Activated CD4-positive, alpha-beta T cell treated with anti-CD3 and anti-CD28 coated beads for 36 hours (primary cell): ENCODE measurements at regions not wholly inside any gene's neighbourhood (a gene's known extent, or its start where the extent isn't known, plus 50 kb on each side); places are given as distances from the start of the nearest gene placed in this dataset.
"Not testable (repeated sequence)": the region's sequence is repeated elsewhere in the genome, so short reads cannot be mapped to it uniquely, and the experiment has no call there.

Experiments used
- ATAC-seq: fragments of 200-7000 bp; cut with Tn5 transposase; one replicate; pipeline ENCODE4 v1.10.0; 2021; ENCODE audit warnings: mild to moderate bottlenecking, moderate library complexity
- CTCF ChIA-PET: fragments of 350-600 bp; sonication (Branson Sonifier 250); formaldehyde crosslinking; loops from one replicate; lab custom pipeline; 2021; ENCODE audit warnings: antibody characterized with exemption; lab: Charles Lee
- POLR2A ChIA-PET: fragments of 350-600 bp; sonication (Branson Sonifier 250); formaldehyde crosslinking; loops from one replicate; lab custom pipeline; 2021; ENCODE audit warnings: antibody characterized with exemption, inconsistent platforms; lab: Charles Lee
- DNase-seq: peaks from one replicate; pipeline ENCODE4 v3.0.0-alpha.2; 2020
- H3K27ac Mint-ChIP-seq: one replicate; pipeline ENCODE4 v1.8.0; 2021; ENCODE audit warnings: mixed read lengths
- H3K27me3 Mint-ChIP-seq: one replicate; pipeline ENCODE4 v1.8.0; 2021; ENCODE audit warnings: mixed read lengths
- H3K36me3 Mint-ChIP-seq: one replicate; pipeline ENCODE4 v1.8.0; 2021; ENCODE audit warnings: low read depth, mixed read lengths
- H3K4me1 Mint-ChIP-seq: one replicate; pipeline ENCODE4 v1.8.0; 2021; ENCODE audit warnings: mixed read lengths
- H3K4me3 Mint-ChIP-seq: one replicate; pipeline ENCODE4 v1.8.0; 2021; ENCODE audit warnings: mild to moderate bottlenecking, moderate library complexity, mixed read lengths
- H3K9me3 Mint-ChIP-seq: one replicate; pipeline ENCODE4 v1.8.0; 2021; ENCODE audit warnings: low read depth, mixed read lengths
- intact Hi-C, 2 experiments: fragments of 100-400 bp; cut with DNase I in 1 of 2; cut with micrococcal nuclease in 1 of 2; formaldehyde crosslinking; loops; one replicate each; pipeline versions ENCODE4 v1.14.2 to v1.15.1; 2022 to 2024; cut with DNase I, micrococcal nuclease

- H3K27me3 Mint-ChIP-seq = no peaks in the 10 kb centered on the region
- H3K4me3 Mint-ChIP-seq = no peak overlapping the region
- intact Hi-C loops = no loop called here
- DNase-seq (no peak), ATAC-seq (no peak)
- ChIA-PET POLR2A (no interaction called here), CTCF (no interaction called here)
- H3K9me3 Mint-ChIP-seq = peaks cover 3% of the 10 kb centered on the region
- no peaks in the 10 kb centered on the region for H3K4me1 Mint-ChIP-seq
- no peak overlapping the region for H3K27ac Mint-ChIP-seq
- no peaks in the 10 kb centered on the region for H3K36me3 Mint-ChIP-seq
Observed at GRCh38 chrX:122301491-122301890, 882.6 kb upstream of the GRIA3 start.

- ATAC-seq (no peak), DNase-seq (no peak)
- Mint-ChIP-seq H3K27ac (no peak overlapping the region), H3K4me3 (no peak overlapping the region), H3K4me1 (no peaks in the 10 kb centered on the region), H3K36me3 (no peaks in the 10 kb centered on the region), H3K9me3 (peaks cover 3% of the 10 kb centered on the region), H3K27me3 (no peaks in the 10 kb centered on the region)
- POLR2A ChIA-PET = no interaction called here
- CTCF ChIA-PET = no interaction called here
- intact Hi-C loops = no loop called here
Observed at GRCh38 chrX:122303761-122304160, 880.3 kb upstream of the GRIA3 start.

- POLR2A ChIA-PET = no interaction called here
- H3K9me3 Mint-ChIP-seq = no peaks in the 10 kb centered on the region
- H3K4me3 Mint-ChIP-seq = no peak overlapping the region
- CTCF ChIA-PET = no interaction called here
- DNase-seq = no peak
- no peaks in the 10 kb centered on the region for H3K36me3 Mint-ChIP-seq
- ATAC-seq = no peak
- intact Hi-C loops = no loop called here
- H3K4me1 Mint-ChIP-seq = no peaks in the 10 kb centered on the region
- no peaks in the 10 kb centered on the region for H3K27me3 Mint-ChIP-seq
- no peak overlapping the region for H3K27ac Mint-ChIP-seq
Observed at GRCh38 chrX:122344816-122345215, 839.3 kb upstream of the GRIA3 start.

GRCh38 chrX:122363112-122363795 lies 820.8 kb upstream of the GRIA3 start:
- ChIA-PET CTCF (no interaction called here), POLR2A (no interaction called here)
- no peak overlapping the region for H3K4me3 Mint-ChIP-seq
- H3K36me3 Mint-ChIP-seq = no peaks in the 10 kb centered on the region
- H3K27ac Mint-ChIP-seq = no peak overlapping the region
- no peaks in the 10 kb centered on the region for H3K4me1 Mint-ChIP-seq
- H3K9me3 Mint-ChIP-seq = no peaks in the 10 kb centered on the region
- H3K27me3 Mint-ChIP-seq = no peaks in the 10 kb centered on the region
- no peak for DNase-seq
- intact Hi-C loops = no loop called here
- no peak for ATAC-seq

GRCh38 chrX:122375533-122375932 lies 808.5 kb upstream of the GRIA3 start:
- not testable (repeated sequence) for DNase-seq

GRCh38 chrX:122389005-122389404 lies 795.1 kb upstream of the GRIA3 start:
- no peak for ATAC-seq
- DNase-seq = no peak
- Mint-ChIP-seq H3K27ac (no peak overlapping the region), H3K4me3 (no peak overlapping the region), H3K4me1 (no peaks in the 10 kb centered on the region), H3K27me3 (no peaks in the 10 kb centered on the region), H3K36me3 (no peaks in the 10 kb centered on the region), H3K9me3 (no peaks in the 10 kb centered on the region)
- ChIA-PET POLR2A (no interaction called here), CTCF (no interaction called here)
- intact Hi-C loops = no loop called here

More at GRCh38 chrX:122375533-122375932, 808.5 kb upstream of the GRIA3 start:
- intact Hi-C loops, H3K4me1 Mint-ChIP-seq, CTCF ChIA-PET, ATAC-seq, H3K27ac Mint-ChIP-seq, H3K36me3 Mint-ChIP-seq, H3K4me3 Mint-ChIP-seq, POLR2A ChIA-PET, H3K27me3 Mint-ChIP-seq, H3K9me3 Mint-ChIP-seq: not testable (repeated sequence)

GRCh38 chrX:122418758-122419157 lies 765.3 kb upstream of the GRIA3 start:
- Mint-ChIP-seq H3K4me3 (no peak overlapping the region), H3K27ac (no peak overlapping the region), H3K9me3 (no peaks in the 10 kb centered on the region), H3K27me3 (no peaks in the 10 kb centered on the region), H3K36me3 (no peaks in the 10 kb centered on the region), H3K4me1 (no peaks in the 10 kb centered on the region)
- ChIA-PET POLR2A (no interaction called here), CTCF (no interaction called here)
- no peak for DNase-seq
- no peak for ATAC-seq
- intact Hi-C loops = no loop called here

GRCh38 chrX:122421434-122422121 lies 762.5 kb upstream of the GRIA3 start:
- H3K36me3 Mint-ChIP-seq = no peaks in the 10 kb centered on the region
- H3K4me1 Mint-ChIP-seq = no peaks in the 10 kb centered on the region
- ATAC-seq (no peak), DNase-seq (no peak)
- H3K27me3 Mint-ChIP-seq = no peaks in the 10 kb centered on the region
- intact Hi-C loops = no loop called here
- ChIA-PET POLR2A (no interaction called here), CTCF (no interaction called here)
- no peak overlapping the region for H3K4me3 Mint-ChIP-seq
- H3K27ac Mint-ChIP-seq = no peak overlapping the region
- H3K9me3 Mint-ChIP-seq = no peaks in the 10 kb centered on the region

GRCh38 chrX:122422547-122422946 lies 761.5 kb upstream of the GRIA3 start:
- CTCF ChIA-PET = no interaction called here
- Mint-ChIP-seq H3K36me3 (no peaks in the 10 kb centered on the region), H3K9me3 (no peaks in the 10 kb centered on the region), H3K27ac (no peak overlapping the region), H3K27me3 (no peaks in the 10 kb centered on the region), H3K4me3 (no peak overlapping the region), H3K4me1 (no peaks in the 10 kb centered on the region)
- DNase-seq (no peak), ATAC-seq (no peak)
- intact Hi-C loops = no loop called here
- POLR2A ChIA-PET = no interaction called here

GRCh38 chrX:122434942-122435341 lies 749.1 kb upstream of the GRIA3 start:
- ATAC-seq (no peak), DNase-seq (no peak)
- CTCF ChIA-PET = no interaction called here
- POLR2A ChIA-PET = no interaction called here
- intact Hi-C loops = no loop called here
- no peaks in the 10 kb centered on the region for H3K36me3 Mint-ChIP-seq
- no peak overlapping the region for H3K27ac Mint-ChIP-seq
- no peaks in the 10 kb centered on the region for H3K27me3 Mint-ChIP-seq
- H3K9me3 Mint-ChIP-seq = peaks cover 2% of the 10 kb centered on the region
- no peak overlapping the region for H3K4me3 Mint-ChIP-seq
- no peaks in the 10 kb centered on the region for H3K4me1 Mint-ChIP-seq

GRCh38 chrX:122439831-122440230 lies 744.2 kb upstream of the GRIA3 start:
- peaks cover 2% of the 10 kb centered on the region for H3K9me3 Mint-ChIP-seq
- no peak overlapping the region for H3K4me3 Mint-ChIP-seq
- no peaks in the 10 kb centered on the region for H3K27me3 Mint-ChIP-seq
- no peak for DNase-seq
- H3K4me1 Mint-ChIP-seq = no peaks in the 10 kb centered on the region
- POLR2A ChIA-PET = no interaction called here
- ATAC-seq = no peak
- no peak overlapping the region for H3K27ac Mint-ChIP-seq
- H3K36me3 Mint-ChIP-seq = no peaks in the 10 kb centered on the region
- CTCF ChIA-PET = no interaction called here
- intact Hi-C loops = no loop called here

- ATAC-seq = no peak
- Mint-ChIP-seq H3K4me1 (no peaks in the 10 kb centered on the region), H3K4me3 (no peak overlapping the region), H3K36me3 (no peaks in the 10 kb centered on the region), H3K27me3 (no peaks in the 10 kb centered on the region), H3K9me3 (peaks cover 2% of the 10 kb centered on the region), H3K27ac (no peak overlapping the region)
- POLR2A ChIA-PET = no interaction called here
- intact Hi-C loops = no loop called here
- CTCF ChIA-PET = no interaction called here
- DNase-seq = no peak
Observed at GRCh38 chrX:122440832-122441231, 743.2 kb upstream of the GRIA3 start.
